ENCODE measurements at regions not wholly inside any gene's neighbourhood (a gene's known extent, or its start where the extent isn't known, plus 50 kb on each side); places are given as distances from the start of the nearest gene placed in this dataset.

GRCh38 chr4:95984081-95984480 is 144.2 kb downstream of the PDHA2 start:
- no peak for DNase-seq (ENCODE audit: low spot score)
- no peak for TF ChIP-seq CTCF (IDR thresholded peaks at IDR 0.05; ENCODE audit: borderline replicate concordance, control extremely low read depth, extremely low read depth, insufficient read depth, missing control alignments)
- in situ Hi-C loops (cut with MboI; ENCODE audit: low sequenced_read_pairs, unreplicated experiment): no loop called here

- no peak for TF ChIP-seq CTCF (IDR thresholded peaks at IDR 0.05; ENCODE audit: borderline replicate concordance, control extremely low read depth, extremely low read depth, insufficient read depth, missing control alignments)
- no peak for DNase-seq (ENCODE audit: low spot score)
- in situ Hi-C loops (cut with MboI; ENCODE audit: low sequenced_read_pairs, unreplicated experiment): no loop called here
These were observed 145.2 kb downstream of the PDHA2 start for GRCh38 chr4:95985051-95985450.

GRCh38 chr4:95985791-95986550 is 146.1 kb downstream of the PDHA2 start:
- in situ Hi-C loops (cut with MboI; ENCODE audit: low sequenced_read_pairs, unreplicated experiment): no loop called here
- DNase-seq (ENCODE audit: low spot score): no peak
- no peak for TF ChIP-seq CTCF (IDR thresholded peaks at IDR 0.05; ENCODE audit: borderline replicate concordance, control extremely low read depth, extremely low read depth, insufficient read depth, missing control alignments)

GRCh38 chr4:95987851-95988250 is 148.0 kb downstream of the PDHA2 start:
- in situ Hi-C loops (cut with MboI; ENCODE audit: low sequenced_read_pairs, unreplicated experiment): no loop called here
- DNase-seq (ENCODE audit: low spot score): no peak
- no peak for TF ChIP-seq CTCF (IDR thresholded peaks at IDR 0.05; ENCODE audit: borderline replicate concordance, control extremely low read depth, extremely low read depth, insufficient read depth, missing control alignments)

GRCh38 chr4:95998311-95998710 is 158.4 kb downstream of the PDHA2 start:
- in situ Hi-C loops (cut with MboI; ENCODE audit: low sequenced_read_pairs, unreplicated experiment): no loop called here
- no peak for TF ChIP-seq CTCF (IDR thresholded peaks at IDR 0.05; ENCODE audit: borderline replicate concordance, control extremely low read depth, extremely low read depth, insufficient read depth, missing control alignments)
- DNase-seq (ENCODE audit: low spot score): no peak

GRCh38 chr4:96003951-96004740 is 164.3 kb downstream of the PDHA2 start:
- DNase-seq (ENCODE audit: low spot score): no peak

More at GRCh38 chr4:96003951-96004740, 164.3 kb downstream of the PDHA2 start:
- TF ChIP-seq CTCF (IDR thresholded peaks at IDR 0.05; ENCODE audit: borderline replicate concordance, control extremely low read depth, extremely low read depth, insufficient read depth, missing control alignments): no peak
- in situ Hi-C loops (cut with MboI; ENCODE audit: low sequenced_read_pairs, unreplicated experiment): no loop called here

All from GM13976 (cell line).